CD4-positive, alpha-beta T cell treated with Interleukin-10 for 1 hour (primary cell): ENCODE measurements at regions not wholly inside any gene's neighbourhood (a gene's known extent, or its start where the extent isn't known, plus 50 kb on each side); places are given as distances from the start of the nearest gene placed in this dataset.
"Not testable (repeated sequence)": the region's sequence is repeated elsewhere in the genome, so short reads cannot be mapped to it uniquely, and the experiment has no call there.

Experiments
- DNase-seq: peaks from one replicate; pipeline ENCODE4 v3.0.0-alpha.2; 2020

- DNase-seq = no peak
Measured at GRCh38 chr11:25159341-25159740, 662.5 kb downstream of the LUZP2 start.

- DNase-seq = no peak
Measured at GRCh38 chr11:25163421-25163820, 666.6 kb downstream of the LUZP2 start.

- DNase-seq = no peak
Measured at GRCh38 chr11:25180187-25180586, 683.3 kb downstream of the LUZP2 start.

GRCh38 chr11:25183411-25183810, 686.6 kb downstream of the LUZP2 start:
- DNase-seq = no peak

- DNase-seq = no peak
Measured at GRCh38 chr11:25197515-25197914, 700.7 kb downstream of the LUZP2 start.

- DNase-seq = no peak
Measured at GRCh38 chr11:25198704-25199103, 701.9 kb downstream of the LUZP2 start.

GRCh38 chr11:25200925-25201324, 704.1 kb downstream of the LUZP2 start:
- no peak for DNase-seq

GRCh38 chr11:25206762-25207161, 709.9 kb downstream of the LUZP2 start:
- DNase-seq = no peak

GRCh38 chr11:25211635-25212254, 714.9 kb downstream of the LUZP2 start:
- no peak for DNase-seq

- no peak for DNase-seq
Measured at GRCh38 chr11:25214535-25215176, 717.8 kb downstream of the LUZP2 start.

- no peak for DNase-seq
Measured at GRCh38 chr11:25218036-25218435, 721.2 kb downstream of the LUZP2 start.

- DNase-seq = no peak
Measured at GRCh38 chr11:25225078-25225477, 728.2 kb downstream of the LUZP2 start.

- no peak for DNase-seq
Measured at GRCh38 chr11:25242928-25243327, 746.1 kb downstream of the LUZP2 start.

GRCh38 chr11:25244126-25244525, 747.3 kb downstream of the LUZP2 start:
- DNase-seq = no peak

- no peak for DNase-seq
Measured at GRCh38 chr11:25247336-25247735, 750.5 kb downstream of the LUZP2 start.

GRCh38 chr11:25252854-25253253, 756.0 kb downstream of the LUZP2 start:
- no peak for DNase-seq

- not testable (repeated sequence) for DNase-seq
Measured at GRCh38 chr11:25263861-25264260, 767.0 kb downstream of the LUZP2 start.

- no peak for DNase-seq
Measured at GRCh38 chr11:25271301-25271700, 774.4 kb downstream of the LUZP2 start.

- no peak for DNase-seq
Measured at GRCh38 chr11:25272214-25272613, 775.4 kb downstream of the LUZP2 start.

GRCh38 chr11:25280821-25281220, 784.0 kb downstream of the LUZP2 start:
- DNase-seq = not testable (repeated sequence)

GRCh38 chr11:25293166-25293565, 796.3 kb downstream of the LUZP2 start:
- no peak for DNase-seq

GRCh38 chr11:25298450-25298849, 801.6 kb downstream of the LUZP2 start:
- no peak for DNase-seq

GRCh38 chr11:25309818-25310217, 813.0 kb downstream of the LUZP2 start:
- no peak for DNase-seq

GRCh38 chr11:25317216-25317615, 820.4 kb downstream of the LUZP2 start:
- no peak for DNase-seq

GRCh38 chr11:25319127-25319526, 822.3 kb downstream of the LUZP2 start:
- no peak for DNase-seq
